Keratinocyte (primary cell): ENCODE measurements at regions not wholly inside any gene's neighbourhood (a gene's known extent, or its start where the extent isn't known, plus 50 kb on each side); places are given as distances from the start of the nearest gene placed in this dataset.
"Not testable (repeated sequence)": the region's sequence is repeated elsewhere in the genome, so short reads cannot be mapped to it uniquely, and the experiment has no call there.

Experiments used
- DNase-seq: peaks from one replicate; pipeline ENCODE4 v3.0.0-alpha.2; 2011; ENCODE audit warnings: low read depth, missing footprints, low spot score
- FAIRE-seq: peaks from 2 replicates; lab custom pipeline; 2011; peaks lifted over from hg19 to GRCh38; lab: Jason Lieb, UNC
- H2AFZ ChIP-seq: 2 replicates; pipeline ENCODE4 v1.6.0; 2012; ENCODE audit warnings: low read length, control low read depth, inconsistent platforms; ENCODE audit not compliant: control insufficient read depth
- H3K27ac ChIP-seq: 2 replicates; pipeline ENCODE4 v1.5.1; 2011; ENCODE audit warnings: low read length; ENCODE audit not compliant: control insufficient read depth, insufficient read depth
- H3K27me3 ChIP-seq: 3 replicates; pipeline ENCODE4 v1.6.0; 2011; ENCODE audit warnings: low read length; ENCODE audit not compliant: control insufficient read depth, insufficient read depth; ENCODE audit errors: extremely low read depth
- H3K36me3 ChIP-seq, 2 experiments: 2 replicates in 1 of 2; 3 replicates in 1 of 2; pipeline ENCODE4 v1.5.1; 2011; ENCODE audit warnings: low read length in 2 of 2, mild to moderate bottlenecking in 1 of 2; ENCODE audit not compliant: control insufficient read depth in 2 of 2, insufficient read depth in 2 of 2; ENCODE audit errors: extremely low read depth in 1 of 2
- H3K4me1 ChIP-seq: 3 replicates; pipeline ENCODE4 v1.5.1; 2011; ENCODE audit warnings: low read length; ENCODE audit not compliant: control insufficient read depth, insufficient read depth; ENCODE audit errors: extremely low read depth
- H3K4me2 ChIP-seq: 3 replicates; pipeline ENCODE4 v1.6.0; 2011; ENCODE audit warnings: low read depth, low read length; ENCODE audit not compliant: control insufficient read depth, insufficient read depth; ENCODE audit errors: extremely low read depth
- H3K4me3 ChIP-seq, 3 experiments: fragments of 200-600 bp in 1 of 3; sonication (generic) in 1 of 3; 2 replicates in 2 of 3; 3 replicates in 1 of 3; pipeline ENCODE4 v1.5.1; 2011 to 2016; ENCODE audit warnings: low read length in 3 of 3, mild to moderate bottlenecking in 3 of 3, control low read depth in 2 of 3, inconsistent platforms in 1 of 3, low read depth in 1 of 3, mixed read lengths in 1 of 3, mixed run types in 1 of 3, moderate library complexity in 1 of 3; ENCODE audit not compliant: control insufficient read depth in 2 of 3, insufficient read depth in 2 of 3; ENCODE audit errors: extremely low read depth in 1 of 3
- H3K79me2 ChIP-seq: 2 replicates; pipeline ENCODE4 v1.6.0; 2012; ENCODE audit warnings: low read length; ENCODE audit not compliant: control insufficient read depth, insufficient read depth
- H3K9ac ChIP-seq: 3 replicates; pipeline ENCODE4 v1.6.0; 2011; ENCODE audit warnings: low read length; ENCODE audit not compliant: control insufficient read depth, insufficient read depth; ENCODE audit errors: extremely low read depth
- H3K9me1 ChIP-seq: 3 replicates; pipeline ENCODE4 v1.6.0; 2011; ENCODE audit warnings: low read length; ENCODE audit not compliant: control insufficient read depth, insufficient read depth; ENCODE audit errors: extremely low read depth
- H3K9me3 ChIP-seq: 2 replicates; pipeline ENCODE4 v1.5.1; 2012; ENCODE audit warnings: low read depth, low read length; ENCODE audit not compliant: control insufficient read depth
- H4K20me1 ChIP-seq: 3 replicates; pipeline ENCODE4 v1.6.0; 2011; ENCODE audit warnings: low read length; ENCODE audit not compliant: control insufficient read depth, insufficient read depth; ENCODE audit errors: extremely low read depth
- dilution Hi-C: fragments of 300-500 bp; cut with MboI; formaldehyde crosslinking; loops from one replicate; pipeline ENCODE4 v1.7.0; 2020; ENCODE audit warnings: low sequenced_read_pairs; ENCODE audit not compliant: extremely low pct_ligation_motif_present

DNA sequence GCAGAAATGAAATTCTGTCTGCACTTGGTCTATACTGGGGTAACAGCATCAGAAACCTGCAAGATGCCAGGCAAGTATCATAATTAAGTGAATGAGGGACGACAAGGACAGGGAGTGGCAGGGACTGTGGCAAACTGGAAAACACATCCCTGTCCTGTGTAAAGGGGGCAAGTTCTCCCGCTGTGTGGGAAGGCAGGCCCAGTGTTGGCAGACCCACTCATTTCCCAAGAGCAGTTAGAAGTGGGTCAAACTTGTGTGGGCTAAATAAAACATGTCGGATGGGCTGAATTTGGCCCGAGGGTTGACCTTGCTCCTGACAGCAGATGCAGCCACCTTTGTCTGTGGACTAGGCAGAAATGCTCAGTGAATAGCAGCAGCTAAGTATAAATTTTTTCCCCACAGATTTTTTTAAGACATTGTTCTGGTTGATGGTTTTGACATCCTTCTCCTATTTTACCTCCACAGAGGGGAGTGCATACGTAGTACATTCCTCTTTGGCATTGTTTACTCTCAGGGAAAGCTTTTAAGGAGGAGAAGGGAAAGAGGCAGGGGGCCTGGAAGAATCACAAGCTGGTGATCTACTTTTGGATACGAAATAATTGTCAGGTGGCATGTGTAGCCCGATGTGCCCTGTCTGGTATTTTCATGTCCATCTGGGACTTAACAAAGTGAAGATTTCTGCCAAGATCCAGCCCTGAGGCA lies 72.6 kb upstream of the SEC22B start:
- H3K4me3 ChIP-seq, dilution Hi-C loops, H3K27ac ChIP-seq, H3K4me2 ChIP-seq, H4K20me1 ChIP-seq, H3K4me1 ChIP-seq, H3K9me3 ChIP-seq, H3K27me3 ChIP-seq, H3K9ac ChIP-seq, H2AFZ ChIP-seq, H3K9me1 ChIP-seq, FAIRE-seq, H3K79me2 ChIP-seq, H3K36me3 ChIP-seq, DNase-seq: not testable (repeated sequence)

DNA sequence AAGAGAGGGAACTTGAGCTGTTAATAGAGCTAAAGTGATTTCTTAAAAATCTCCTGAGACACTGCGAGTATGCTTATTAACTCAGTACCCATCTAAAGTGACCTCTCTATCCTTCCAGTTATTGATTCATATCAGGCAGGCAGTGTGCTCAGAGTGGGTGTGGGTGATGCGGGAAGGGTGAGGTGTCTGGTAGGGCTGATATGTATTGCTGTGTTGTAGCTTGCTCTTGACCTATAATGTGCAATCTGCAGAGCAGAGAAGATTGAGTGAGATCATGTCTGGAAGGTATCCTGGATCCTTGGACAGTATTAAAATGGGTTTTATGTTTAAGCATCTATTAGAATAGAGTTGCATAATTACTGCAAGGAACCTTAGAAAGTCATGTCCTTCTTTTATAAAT lies 71.9 kb upstream of the SEC22B start:
- DNase-seq, H3K4me2 ChIP-seq, H3K9me1 ChIP-seq, dilution Hi-C loops, H3K4me1 ChIP-seq, H2AFZ ChIP-seq, H3K79me2 ChIP-seq, H4K20me1 ChIP-seq, H3K9ac ChIP-seq, H3K36me3 ChIP-seq, H3K27me3 ChIP-seq, H3K9me3 ChIP-seq, FAIRE-seq, H3K27ac ChIP-seq, H3K4me3 ChIP-seq: not testable (repeated sequence)

DNA sequence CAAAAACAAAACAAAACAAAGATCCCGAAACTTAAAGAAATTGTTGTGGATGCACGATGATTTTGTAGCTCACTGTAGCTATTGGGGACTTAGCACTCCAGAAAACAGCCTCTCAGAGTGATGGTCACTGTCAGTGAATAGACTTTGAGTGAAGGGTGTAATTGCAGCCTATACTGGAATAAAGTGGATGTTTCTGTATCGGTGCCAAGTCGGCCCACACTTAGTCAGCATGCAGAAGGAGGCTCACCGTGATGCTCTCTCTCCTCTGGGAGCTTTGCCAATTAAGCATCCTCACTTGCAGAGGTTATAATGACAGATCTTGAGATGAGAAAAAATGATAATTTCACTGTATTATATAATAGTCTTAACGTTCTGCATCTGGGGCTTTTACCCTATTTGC lies 67.5 kb upstream of the SEC22B start:
- dilution Hi-C loops, H3K27ac ChIP-seq, DNase-seq, H3K36me3 ChIP-seq, FAIRE-seq, H4K20me1 ChIP-seq, H3K27me3 ChIP-seq, H3K9me1 ChIP-seq, H3K9me3 ChIP-seq, H3K9ac ChIP-seq, H3K79me2 ChIP-seq, H3K4me1 ChIP-seq, H3K4me2 ChIP-seq, H3K4me3 ChIP-seq, H2AFZ ChIP-seq: not testable (repeated sequence)

DNA sequence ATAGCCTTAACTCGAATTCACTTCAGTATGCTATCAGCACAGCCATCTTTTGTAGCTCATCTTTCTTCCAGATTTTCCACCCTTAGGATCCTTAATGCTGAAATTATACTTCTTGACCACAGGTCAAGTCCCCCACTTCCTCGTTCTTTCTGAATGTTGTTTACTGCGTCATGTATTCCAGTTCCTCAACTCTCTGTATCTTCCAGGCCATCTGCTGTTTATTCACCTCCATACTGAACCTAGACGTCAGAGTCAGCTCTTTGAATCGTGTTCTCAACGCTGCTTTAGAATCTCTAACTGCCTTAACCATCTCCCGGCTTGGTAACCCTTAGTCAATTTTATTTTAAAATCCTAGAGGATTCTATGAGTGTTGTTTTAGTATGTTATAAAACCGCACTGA lies 66.3 kb upstream of the SEC22B start:
- H3K9me3 ChIP-seq, H3K4me1 ChIP-seq, FAIRE-seq, H4K20me1 ChIP-seq, H3K79me2 ChIP-seq, H3K9me1 ChIP-seq, H3K36me3 ChIP-seq, H2AFZ ChIP-seq, dilution Hi-C loops, H3K9ac ChIP-seq, H3K4me2 ChIP-seq, H3K27ac ChIP-seq, H3K27me3 ChIP-seq, H3K4me3 ChIP-seq, DNase-seq: not testable (repeated sequence)

DNA sequence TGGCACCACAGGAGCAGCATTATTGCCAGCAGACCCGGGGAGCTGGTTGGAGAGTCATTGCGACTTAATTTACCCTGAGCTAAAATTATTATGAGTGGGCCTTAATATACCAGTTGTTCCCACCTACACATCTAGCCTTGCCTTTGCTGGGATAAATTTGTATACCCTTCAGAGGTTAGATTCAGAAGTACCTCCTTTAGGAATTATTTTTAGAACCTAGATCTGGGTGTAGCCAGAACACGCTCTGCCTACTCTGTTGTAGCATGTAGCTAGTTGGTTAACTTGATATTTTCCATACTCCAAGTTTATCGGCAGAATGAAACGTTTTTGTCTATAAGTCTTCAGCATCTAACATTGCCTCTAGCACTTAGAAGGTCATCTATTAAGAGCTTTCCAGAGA lies 65.5 kb upstream of the SEC22B start:
- H3K27ac ChIP-seq, H3K9me1 ChIP-seq, H3K27me3 ChIP-seq, H3K36me3 ChIP-seq, dilution Hi-C loops, FAIRE-seq, H3K79me2 ChIP-seq, H4K20me1 ChIP-seq, H3K4me2 ChIP-seq, H2AFZ ChIP-seq, H3K4me3 ChIP-seq, H3K9me3 ChIP-seq, DNase-seq, H3K4me1 ChIP-seq, H3K9ac ChIP-seq: not testable (repeated sequence)
